GM19240 (cell line): ENCODE measurements at regions not wholly inside any gene's neighbourhood (a gene's known extent, or its start where the extent isn't known, plus 50 kb on each side); places are given as distances from the start of the nearest gene placed in this dataset.

Source experiments
- DNase-seq: peaks from one replicate; pipeline ENCODE4 v3.0.0; 2011; ENCODE audit warnings: low spot score; ENCODE audit not compliant: insufficient read length

GRCh38 chr5:88370824-88371223 lies 102.2 kb upstream of the TMEM161B start:
- DNase-seq, result no peak

- no peak for DNase-seq
Measured at GRCh38 chr5:88368201-88368600, 99.6 kb upstream of the TMEM161B start.

- DNase-seq, result no peak
Measured at GRCh38 chr5:88364991-88365390, 96.3 kb upstream of the TMEM161B start.

GRCh38 chr5:88355490-88356050 lies 86.9 kb upstream of the TMEM161B start:
- no peak for DNase-seq

- no peak for DNase-seq
Measured at GRCh38 chr5:88325868-88326267, 57.2 kb upstream of the TMEM161B start.

GRCh38 chr5:88322785-88323184 lies 54.1 kb upstream of the TMEM161B start:
- no peak for DNase-seq
